ENCODE measurements at regions not wholly inside any gene's neighbourhood (a gene's known extent, or its start where the extent isn't known, plus 50 kb on each side); places are given as distances from the start of the nearest gene placed in this dataset.
A peak's percentile ranks its signal among the peaks of the same experiment; 100 is the strongest.

DNA sequence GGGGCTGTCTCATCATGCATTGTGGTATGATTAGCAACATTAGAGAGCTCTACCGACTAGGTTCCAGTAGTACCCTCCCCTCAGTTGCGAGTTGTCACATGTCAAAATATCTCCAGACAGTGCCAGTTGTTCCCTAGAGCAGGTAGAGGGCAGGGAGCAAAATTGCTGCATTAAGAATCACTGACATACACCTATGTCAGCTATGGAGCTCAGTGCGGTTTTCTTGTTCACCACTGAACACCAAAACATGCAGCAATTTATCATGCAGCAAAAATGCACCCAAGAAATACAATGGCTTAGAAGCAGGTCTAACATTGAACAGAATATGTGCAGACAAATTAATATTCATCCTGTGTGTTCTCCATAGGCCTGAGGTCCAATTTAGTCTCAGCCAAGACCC lies 186.9 kb upstream of the STARD13 start:
- no peak for DNase-seq

DNA sequence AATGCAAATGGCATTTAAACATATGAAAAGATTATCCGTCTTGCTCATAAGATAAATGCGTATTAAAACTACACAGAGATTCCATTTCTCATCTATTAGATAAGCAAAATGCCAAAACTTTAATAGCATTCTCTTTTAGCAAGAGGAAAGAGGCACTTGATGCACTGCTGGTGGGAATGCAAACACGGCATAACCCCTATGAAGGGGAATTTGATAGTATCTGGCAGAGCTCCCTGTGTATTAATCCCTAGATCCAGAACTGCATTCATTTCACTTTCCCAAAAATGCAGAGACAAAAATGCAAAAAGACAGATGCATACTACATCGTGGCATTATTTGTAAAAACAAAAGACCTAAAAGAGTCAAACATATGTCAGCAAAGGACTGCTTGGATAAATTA lies 193.6 kb upstream of the STARD13 start:
- no peak for DNase-seq

DNA sequence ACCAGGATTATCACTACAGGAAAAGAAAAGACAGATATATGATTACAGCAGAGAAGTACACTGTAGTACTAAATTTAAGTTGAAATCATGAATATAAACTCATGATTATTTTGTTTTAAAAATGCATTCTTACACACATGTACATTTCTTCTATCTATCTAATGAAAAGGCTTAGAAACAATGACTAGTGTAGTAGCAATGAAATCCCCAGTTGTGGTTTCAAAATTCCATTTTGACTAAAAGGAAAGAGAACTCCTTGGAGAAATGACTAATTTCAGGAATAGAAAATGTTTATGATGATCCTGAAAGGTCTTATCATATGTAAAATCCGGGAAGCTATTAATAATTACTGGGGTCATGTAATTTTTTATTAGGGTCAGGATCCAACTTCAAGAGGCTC lies 195.0 kb upstream of the STARD13 start:
- DNase-seq, result no peak

DNA sequence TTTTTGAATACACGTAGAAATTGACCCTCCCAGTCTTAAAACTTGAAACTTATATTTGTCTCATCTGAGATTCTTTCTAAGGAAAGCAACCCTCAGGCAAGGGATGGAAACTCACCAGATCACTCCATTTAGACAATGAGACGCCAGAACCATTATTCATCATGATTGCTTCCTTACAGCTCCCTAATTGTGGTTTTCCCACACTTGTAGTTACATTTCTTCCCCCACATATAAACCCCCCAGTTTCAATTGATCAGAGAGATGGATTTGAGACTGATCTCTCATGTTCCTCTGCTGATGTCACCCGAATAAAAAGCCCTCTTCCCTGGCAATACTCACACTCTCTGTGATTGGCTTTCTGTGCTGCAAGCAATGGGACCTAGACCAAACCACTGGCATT lies 197.9 kb upstream of the STARD13 start:
- peak; percentile 50 for DNase-seq

DNA sequence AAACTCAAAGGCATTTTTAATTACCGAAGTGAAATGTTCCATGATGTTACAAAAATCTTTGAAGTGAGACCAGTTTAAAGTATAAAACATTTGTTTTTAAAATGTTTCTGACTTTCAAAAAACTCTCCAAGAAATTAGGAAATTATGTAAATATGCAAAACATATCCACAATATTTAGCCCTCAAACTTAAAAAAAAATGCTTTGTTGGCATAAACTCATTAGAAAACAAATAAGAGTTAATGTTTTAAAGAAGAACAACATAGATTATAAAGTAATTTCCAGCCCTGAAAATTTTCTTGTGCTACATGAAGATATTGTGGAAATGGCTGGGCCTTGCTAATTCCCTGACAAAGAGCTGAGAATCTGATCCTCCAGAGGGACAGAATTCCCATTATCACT lies 199.7 kb upstream of the STARD13 start:
- DNase-seq, result no peak

DNA sequence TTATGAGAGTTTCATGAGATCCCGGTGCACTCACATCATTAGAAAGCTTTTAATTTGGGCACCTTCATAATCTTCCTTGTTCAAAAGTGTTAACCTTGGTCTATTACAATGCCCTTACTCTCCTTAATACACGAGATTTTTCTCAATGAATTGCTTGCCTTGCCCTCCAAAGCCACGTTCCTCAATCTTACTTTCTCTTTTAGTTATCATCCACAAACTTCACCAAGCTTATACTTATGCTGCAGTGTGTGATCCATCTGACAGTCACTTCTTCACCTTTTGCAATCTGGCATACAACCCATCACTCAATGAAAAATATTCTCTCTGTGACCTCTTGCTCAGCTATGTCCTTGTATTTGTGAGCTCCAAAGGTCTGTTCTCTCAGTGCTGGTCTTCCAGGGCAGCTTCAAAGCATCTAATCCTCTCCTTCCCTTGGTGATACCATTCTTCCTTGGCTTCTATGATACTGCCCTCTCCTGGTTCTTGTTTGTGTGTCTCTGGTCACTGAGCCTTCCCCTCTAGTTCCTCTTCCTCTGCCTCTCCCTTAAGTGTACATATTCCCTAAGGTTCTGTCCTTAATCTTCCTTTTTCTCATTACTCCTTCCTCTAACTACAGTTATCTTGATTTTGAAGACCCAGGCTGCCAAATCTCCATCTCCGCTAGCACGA lies 202.2 kb upstream of the STARD13 start:
- DNase-seq, result no peak

DNA sequence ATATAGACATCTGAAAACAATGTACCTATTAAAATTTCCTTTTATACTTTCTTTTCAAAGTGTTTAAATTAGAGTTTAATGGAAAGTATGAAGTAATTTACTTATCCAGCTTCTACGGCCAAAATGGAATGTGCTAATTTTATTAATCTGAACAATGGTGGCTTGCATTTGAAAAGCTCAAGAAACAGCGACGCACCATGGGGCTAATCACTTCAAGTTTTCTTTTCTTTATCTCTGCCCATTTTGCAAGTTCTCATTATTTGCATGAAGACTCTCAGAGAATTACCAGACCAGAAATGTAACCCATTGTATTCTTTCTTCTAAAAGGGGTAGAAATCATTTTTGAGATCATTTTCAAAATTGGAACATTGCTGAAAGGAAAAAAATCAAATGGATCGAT lies 204.0 kb upstream of the STARD13 start:
- DNase-seq, result no peak

DNA sequence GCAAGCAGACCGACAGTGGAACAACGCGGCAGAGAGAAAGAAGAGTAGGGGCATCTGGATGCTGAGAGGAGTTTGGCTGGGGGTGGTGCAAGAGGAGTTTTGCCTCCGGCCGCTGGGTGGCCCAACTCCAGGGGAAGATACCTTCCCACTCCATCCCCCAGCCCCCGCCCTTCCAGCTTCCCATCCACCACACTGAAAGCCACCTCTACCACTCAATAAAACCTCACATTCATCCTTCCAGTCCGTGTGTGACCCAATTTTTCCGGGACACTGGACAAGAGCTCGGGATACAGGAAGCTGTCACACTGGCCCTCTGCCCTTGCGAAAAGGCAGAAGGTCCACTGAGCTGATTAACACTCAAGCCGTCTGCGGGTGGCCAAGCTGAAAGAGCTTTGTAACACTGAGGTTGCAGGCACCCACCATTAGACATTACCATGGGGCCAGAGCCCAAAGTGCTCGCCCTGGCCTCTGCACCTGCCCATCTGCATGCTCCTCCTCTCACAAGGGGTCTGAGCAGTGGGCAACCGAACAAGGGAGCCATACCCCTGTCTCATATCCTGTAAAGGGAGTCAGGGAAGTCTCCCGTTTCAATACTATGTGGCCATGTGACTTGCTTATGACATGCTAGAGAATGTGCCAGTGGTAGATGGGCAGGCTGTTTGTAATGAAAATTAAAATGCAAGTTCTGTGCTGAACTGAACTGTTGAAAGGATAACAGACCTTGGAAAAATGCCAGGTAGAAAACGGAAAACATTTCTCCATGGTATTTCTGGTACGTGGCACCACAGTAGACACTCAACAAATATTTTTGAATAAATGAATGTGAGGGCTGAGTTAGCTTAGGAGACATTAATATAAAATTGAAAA lies 205.1 kb upstream of the STARD13 start:
- no peak for DNase-seq

DNA sequence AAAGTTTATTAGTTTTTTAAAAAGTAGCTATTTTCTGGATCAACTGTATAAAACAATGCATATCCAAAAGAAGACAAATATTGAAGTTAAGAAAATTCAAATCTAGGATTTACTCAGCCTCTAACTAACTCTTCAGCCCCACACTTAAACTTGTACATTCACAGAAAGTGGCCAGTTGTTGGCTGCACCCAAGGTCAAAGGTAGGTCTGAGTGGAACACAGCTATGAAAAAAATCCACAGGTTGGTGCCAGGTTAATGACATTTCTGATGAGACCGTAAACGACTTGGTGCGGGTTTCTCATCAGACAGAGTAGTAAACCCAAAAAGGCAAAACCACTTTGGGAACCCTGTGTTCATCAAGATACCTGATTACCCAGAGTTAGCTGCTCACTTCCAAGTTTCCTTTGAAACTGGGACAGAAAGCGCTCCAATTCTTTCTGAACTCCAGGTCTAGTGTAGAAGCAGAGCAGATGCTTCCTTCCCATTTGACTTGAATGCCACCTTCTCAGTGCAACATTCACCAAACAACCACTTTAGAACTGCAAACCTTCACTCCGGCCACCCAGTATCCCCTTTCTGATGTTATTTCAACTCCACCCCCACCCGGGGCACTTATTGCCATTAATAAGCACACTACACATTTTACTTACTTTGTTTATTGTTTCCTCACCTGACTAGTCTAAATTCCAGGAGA lies 208.3 kb upstream of the STARD13 start:
- DNase-seq, result no peak

DNA sequence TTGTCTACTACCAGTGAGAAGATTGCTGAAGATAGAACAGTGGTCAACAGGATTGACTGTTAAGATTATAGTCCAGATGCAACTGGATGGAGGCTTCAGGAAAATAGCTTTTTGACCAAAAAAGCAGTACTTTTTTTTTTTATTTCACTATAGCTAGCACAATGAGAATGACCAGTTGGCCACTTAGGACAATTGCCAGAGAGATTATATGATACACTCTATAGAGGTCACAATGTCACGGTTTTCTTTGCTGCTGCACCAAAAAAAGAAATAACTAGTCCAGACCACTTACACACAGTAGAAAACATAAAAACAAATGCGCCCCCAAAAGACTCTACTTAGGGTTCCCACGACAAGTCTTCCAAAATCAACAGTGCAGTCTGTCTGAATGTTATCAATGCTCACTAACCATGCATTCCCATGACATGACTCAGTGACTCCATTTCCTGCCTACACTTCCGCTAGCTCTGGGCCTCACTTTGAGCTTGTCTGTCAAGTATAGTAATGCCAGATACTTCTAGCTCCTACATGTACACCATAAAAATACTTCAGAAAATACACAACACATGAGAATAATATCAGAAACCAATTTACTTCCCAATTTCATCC lies 209.1 kb upstream of the STARD13 start:
- DNase-seq, result peak; percentile 70

DNA sequence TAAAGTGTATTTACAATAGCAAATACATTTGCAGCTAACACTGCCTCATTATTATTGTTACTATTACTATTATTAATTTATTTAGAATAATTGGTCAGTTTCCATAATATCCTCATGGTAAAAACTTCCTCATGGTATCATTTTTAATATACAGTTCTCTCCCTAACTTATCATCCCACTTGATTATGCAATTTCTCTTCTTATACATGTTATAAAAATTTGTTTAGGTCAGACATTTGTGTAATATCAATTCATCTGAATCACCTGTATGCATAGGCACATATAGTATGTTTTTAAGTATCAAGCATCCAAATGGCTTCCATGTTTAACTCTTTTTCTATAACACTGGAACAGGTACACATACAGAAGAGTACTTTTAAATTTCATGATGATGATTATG lies 210.8 kb upstream of the STARD13 start:
- no peak for DNase-seq

DNA sequence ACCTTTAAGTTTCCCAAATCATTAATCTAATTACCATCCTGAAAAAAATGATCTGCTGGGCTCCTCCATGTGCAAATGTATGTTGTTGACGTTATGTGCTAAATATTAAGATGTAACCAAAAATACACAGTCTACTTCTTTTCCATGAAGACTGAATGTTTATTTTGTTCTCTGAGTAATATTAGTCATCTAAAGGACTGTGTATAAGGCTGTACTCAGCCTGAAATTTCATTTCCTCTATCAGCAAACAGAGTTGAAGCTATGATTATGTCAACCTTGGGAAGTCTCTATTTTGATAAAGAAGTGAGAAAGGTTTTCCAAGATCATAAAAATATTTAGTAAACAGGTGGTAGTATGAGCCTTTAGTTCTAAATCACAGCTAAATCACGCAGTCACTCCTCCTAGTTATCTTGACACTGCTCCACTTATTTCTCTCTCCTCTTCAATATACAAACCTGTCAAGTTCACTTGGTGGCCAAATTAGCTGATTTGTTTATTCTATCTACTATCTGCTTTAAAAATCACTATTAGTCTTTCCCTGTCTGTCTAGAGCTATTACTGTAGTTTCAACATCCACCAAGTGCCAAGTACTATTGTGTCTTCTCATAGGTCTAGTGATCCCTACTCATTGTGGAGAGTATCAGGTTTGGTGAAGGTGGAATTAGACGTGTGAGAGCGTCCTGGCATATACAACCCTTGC lies 211.7 kb upstream of the STARD13 start:
- DNase-seq, result no peak

DNA sequence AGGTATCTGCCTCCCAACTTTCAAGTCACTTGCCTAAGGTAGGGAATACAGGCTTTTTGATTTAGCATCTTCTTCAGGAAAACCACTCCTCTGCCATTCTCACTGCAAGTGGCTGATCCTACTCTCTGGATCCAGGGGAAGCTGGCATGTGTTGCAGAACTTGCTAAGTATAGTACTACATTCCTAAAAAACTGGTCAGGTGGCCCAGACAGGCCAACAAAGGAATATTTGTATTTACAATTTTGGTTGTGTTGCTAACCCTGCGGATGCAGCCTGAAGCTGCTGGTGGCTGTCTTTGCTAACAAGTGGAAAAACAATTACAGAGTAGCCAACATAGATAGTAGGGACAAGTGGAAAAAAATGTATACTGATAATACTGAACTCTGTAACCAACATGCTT lies 222.5 kb upstream of the STARD13 start:
- no peak for DNase-seq

DNA sequence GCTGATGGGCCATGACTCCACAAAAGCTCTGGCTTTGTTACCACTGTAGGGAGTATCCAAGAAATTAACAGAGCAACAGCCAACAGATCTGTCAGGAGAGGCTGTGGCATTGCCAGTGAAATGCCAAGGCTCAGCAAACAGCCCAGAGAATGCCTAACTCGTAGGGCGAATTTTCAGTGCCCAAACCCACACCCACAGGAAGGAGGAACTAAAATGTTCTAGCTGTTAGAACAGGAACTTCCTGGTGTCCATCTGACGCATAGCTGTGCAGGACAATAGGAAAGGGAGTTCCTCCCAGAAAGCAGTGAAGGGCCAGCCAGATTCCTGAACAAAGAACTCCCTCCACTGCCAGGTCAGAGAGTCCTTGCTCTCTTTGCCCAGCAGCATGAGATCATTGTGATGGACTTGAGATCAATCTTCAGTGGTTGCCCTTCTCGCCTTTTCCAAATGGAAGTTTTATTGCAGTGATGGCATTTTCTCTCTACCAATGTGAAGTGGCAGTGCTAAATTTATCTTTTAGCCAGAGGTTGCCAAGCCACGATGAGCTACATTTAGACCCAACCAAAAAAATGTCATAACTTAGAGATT lies 224.2 kb upstream of the STARD13 start:
- no peak for DNase-seq

DNA sequence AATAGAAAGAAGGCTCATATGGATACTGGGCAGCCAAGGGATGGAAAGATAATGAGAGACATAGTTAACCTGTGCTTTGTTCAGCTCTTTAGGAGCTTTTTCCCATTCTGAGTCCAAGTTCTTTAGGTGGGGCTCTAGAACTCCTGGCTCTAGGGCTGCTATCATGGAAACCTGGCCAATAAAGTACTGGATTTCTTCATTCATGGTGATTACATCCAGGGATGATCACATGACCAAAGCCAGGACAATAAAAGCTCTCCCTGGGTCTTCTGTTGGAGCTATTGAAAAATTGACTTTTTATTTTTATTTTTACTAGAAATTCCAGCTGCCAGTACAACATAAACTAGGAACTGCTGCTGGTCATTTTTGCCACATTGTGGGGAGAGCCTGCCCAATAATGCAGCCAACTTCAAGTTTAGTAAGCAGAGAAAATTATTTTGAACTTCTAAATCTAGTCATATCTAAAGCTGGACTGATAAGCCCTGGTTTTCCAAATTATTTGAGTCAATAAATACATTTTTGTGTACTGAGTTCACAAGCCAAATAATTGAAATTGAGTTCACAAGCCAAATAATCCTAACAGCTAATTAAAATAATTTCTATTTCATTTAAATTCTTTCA lies 224.9 kb upstream of the STARD13 start:
- no peak for DNase-seq

DNA sequence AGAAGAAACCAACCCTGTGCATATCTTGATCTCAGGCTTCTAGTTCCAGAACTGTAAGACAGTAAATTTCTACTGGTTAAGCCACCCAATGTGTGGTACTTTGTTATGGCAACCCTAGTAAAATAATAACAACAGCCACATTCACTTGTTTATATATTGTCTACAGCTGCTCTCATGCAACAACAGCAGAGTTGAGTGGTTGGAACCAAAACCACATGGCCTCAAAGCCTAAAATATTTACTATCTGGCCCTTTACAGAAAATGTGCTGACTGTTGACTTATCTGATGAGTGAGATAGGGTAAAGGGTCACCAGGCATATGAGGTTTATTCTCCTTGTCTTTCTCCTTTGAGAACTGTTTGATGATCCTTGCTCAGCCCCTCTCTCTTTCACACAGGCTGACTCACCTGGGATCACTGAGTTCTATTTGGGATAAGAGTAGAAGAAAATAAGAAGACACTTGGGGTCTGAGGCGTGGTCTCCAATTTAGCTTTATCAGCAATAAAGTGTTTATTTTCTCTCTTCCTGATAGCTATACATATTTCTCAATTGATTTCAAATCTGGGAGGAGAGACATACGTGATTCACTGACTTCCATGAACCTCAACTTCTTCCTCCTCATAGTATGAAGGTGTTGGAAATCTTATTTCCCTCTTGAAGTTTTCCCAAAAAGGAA lies 227.5 kb upstream of the STARD13 start:
- DNase-seq, result no peak

DNA sequence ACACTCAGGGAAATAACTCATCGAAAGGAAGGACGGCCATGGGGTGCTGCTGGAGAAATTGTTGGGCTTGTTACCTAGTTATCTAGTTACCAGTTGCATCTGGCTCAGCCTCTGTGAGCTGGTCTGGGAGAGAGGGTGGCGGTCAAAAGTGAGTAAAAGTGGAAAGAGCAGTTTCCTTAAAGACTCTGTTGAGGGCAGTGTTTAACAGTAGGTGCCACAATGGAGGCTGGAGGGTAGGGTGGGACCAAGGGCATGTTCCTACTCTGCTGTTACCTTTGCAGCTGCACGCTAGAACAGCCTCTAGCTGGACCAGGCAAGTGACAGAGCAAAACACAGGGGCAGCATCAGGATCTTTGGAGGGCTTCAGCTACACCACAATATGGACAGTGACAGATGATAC lies 228.8 kb upstream of the STARD13 start:
- no peak for DNase-seq

DNA sequence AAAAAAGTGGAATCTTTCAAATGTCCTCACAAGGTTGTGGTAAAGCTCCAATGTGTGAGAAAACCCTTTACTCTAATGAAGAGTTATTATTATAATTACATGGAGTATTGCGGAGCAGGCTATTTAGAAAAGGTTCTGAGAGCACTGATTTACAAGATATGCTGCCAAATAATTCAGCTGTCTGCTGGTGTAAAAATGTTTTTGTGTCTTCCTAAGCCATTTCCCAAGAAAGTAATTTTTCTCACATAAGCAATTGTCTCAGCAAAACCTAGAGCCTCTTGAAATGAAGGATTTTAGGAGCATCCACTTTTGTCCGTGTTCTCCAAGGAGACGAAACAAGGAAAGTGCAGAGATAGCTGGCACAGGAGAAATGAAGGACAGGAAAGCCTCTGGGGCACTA lies 229.6 kb upstream of the STARD13 start:
- DNase-seq, result no peak

DNA sequence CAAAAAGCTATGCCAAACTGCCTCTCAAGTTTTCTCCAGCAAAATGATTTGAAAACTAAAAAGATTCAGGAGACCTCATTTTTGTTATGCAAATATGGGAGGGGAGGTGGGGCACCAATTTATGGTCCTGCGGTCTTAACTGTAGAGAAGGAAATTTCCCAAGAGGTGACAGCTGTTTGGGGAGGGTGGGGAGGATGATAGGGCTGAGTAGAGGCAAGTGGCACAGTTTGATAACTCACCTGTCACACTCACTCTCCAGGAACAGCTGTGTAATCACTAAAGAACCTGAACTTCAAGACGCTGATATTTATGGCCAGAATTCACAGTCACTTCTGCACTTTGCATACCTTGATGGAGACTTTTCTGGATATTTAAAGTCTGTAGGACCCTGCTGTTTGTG lies 232.9 kb upstream of the STARD13 start:
- no peak for DNase-seq

DNA sequence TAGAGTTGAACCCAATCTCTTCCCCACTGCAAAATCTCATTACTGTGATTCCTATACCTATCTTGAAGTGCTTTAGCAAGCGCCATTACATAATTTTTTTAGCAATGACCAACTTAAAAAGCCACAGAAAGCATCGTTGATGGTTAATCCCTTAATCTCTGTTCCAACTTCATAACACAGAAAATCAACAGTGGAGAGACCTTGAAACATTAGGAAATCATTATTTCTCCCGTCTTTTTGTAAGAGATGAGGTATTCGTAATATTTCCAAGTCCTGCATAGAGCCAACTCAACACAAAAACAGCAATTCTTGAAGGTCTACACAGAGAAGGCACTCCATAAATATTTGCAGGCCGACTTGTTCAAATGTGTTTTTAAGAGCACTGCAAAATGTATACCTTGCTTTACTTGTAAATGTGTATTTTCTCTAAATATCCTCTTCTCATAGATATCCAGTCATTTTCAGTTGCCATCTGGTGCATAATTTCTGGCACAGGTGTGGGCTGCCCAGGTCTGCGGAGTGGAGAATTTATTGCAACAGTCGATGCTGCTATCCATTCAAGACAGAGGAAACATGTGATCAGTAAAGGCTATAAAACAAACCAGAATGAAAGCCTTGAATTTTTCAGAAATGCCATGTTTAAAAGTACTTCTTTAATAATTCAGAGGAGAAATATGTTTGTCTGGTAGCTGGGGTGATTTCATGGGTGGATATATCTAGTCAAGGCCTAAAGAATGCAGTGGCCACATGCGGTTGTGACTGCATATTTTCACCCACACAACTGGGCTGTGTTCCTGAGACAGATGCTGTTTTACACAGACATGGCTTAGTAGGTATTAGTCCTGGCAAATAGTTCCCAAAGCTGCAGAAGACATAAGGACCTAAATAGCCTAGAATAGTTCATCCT lies 234.3 kb upstream of the STARD13 start:
- DNase-seq, result no peak
